ENCODE measurements at regions not wholly inside any gene's neighbourhood (a gene's known extent, or its start where the extent isn't known, plus 50 kb on each side); places are given as distances from the start of the nearest gene placed in this dataset.

DNA sequence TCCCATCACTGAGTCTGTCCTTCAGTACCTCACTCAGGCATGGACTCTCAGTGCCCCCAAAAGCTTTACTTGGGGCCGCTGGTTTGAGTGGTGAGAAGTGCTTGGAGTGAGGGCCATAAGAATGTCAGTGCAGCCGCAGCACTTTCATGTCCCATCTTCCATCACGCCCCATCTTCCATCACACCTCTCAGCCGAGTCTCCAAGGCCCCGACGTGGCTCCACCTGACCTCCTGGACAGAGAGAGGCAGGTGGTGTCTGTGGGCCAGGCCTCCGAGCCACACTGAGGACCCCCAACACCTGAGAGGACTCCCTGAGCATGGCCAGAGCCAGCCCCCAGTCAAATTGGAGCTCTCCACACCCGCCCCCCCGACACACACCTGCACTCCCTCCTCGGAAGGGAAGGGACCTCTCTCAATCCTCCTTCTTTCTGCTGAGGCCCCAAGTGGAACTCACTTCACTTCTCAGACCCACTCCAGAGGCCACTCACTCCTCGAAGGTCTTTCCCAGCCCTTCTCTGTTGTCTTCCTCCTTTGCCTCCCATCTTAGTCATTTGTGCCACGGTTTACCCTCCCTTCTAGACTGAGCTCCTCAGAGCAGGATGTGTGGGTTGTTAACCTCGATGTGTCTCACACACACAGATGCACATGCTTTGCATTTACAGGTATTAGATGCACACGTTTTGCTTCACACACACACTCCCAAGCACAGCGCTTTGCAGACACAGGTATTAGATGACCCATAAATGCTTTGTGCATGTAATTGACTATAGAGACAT lies 65.7 kb upstream of the ATP12A start:
- no peak for TF ChIP-seq CTCF (IDR thresholded peaks at IDR 0.05; ENCODE audit: control extremely low read depth, extremely low read depth, low read depth, missing control alignments)
- ChIA-PET CTCF (interaction anchor here (0.9 to 1.2 kb wide), 2 partner anchors 8 to 59 kb away, joined by 3 read pairs; no protein-coding TSS in a partner anchor), POLR2A (no interaction called here)
- DNase-seq (ENCODE audit: extremely low spot score) = no peak

DNA sequence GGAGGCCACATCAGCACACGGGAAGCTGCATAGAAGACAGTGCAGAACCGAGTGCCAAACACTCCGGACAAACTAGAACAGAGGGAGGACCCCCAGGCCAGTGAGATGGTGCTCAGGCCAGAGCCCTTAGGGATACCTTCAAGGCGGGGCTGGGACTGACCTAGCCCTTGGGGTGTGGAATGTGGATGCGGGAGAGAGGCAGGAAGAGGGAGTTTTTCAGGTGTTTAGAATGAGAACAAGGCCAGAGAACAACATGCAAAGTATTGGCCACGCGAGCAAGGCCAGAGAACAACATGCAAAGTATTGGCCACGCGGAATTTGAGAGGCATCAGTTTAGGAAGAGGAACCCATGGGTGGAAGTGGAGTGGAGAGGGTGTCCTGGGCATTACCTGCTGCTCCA lies 65.1 kb upstream of the ATP12A start:
- ChIA-PET POLR2A (no interaction called here), CTCF (no interaction called here)
- TF ChIP-seq CTCF (IDR thresholded peaks at IDR 0.05; ENCODE audit: control extremely low read depth, extremely low read depth, low read depth, missing control alignments) = no peak
- no peak for DNase-seq (ENCODE audit: extremely low spot score)

- TF ChIP-seq CTCF (IDR thresholded peaks at IDR 0.05; ENCODE audit: control extremely low read depth, extremely low read depth, low read depth, missing control alignments) = no peak
- POLR2A ChIA-PET = no interaction called here
- CTCF ChIA-PET = interaction anchor here (1.3 kb wide), 1 partner anchor 9 kb away, joined by 3 read pairs; no protein-coding TSS in a partner anchor
- DNase-seq (ENCODE audit: extremely low spot score) = no peak
Observed at GRCh38 chr13:24615911-24616472, 64.2 kb upstream of the ATP12A start.

- no peak for DNase-seq (ENCODE audit: extremely low spot score)
- POLR2A ChIA-PET = no interaction called here
- no peak for TF ChIP-seq CTCF (IDR thresholded peaks at IDR 0.05; ENCODE audit: control extremely low read depth, extremely low read depth, low read depth, missing control alignments)
- CTCF ChIA-PET = interaction anchor here (0.6 to 1.3 kb wide), 2 partner anchors 8 to 37 kb away, joined by 3 read pairs; no protein-coding TSS in a partner anchor
Observed at GRCh38 chr13:24616514-24616913, 63.7 kb upstream of the ATP12A start.

- no peak for TF ChIP-seq CTCF (IDR thresholded peaks at IDR 0.05; ENCODE audit: control extremely low read depth, extremely low read depth, low read depth, missing control alignments)
- ChIA-PET POLR2A (no interaction called here), CTCF (no interaction called here)
- no peak for DNase-seq (ENCODE audit: extremely low spot score)
Observed at GRCh38 chr13:24617256-24618010, 62.8 kb upstream of the ATP12A start.

All from GM10248 (cell line).